GM23338 (cell line): ENCODE measurements at regions not wholly inside any gene's neighbourhood (a gene's known extent, or its start where the extent isn't known, plus 50 kb on each side); places are given as distances from the start of the nearest gene placed in this dataset.

Source experiments
- CREB1 ChIP-seq: fragments of 250-450 bp; sonication (Bioruptor Pico); IDR thresholded peaks from 2 replicates; pipeline ENCODE4 v1.5.0; 2020; ENCODE audit warnings: low read depth, mild to moderate bottlenecking, moderate library complexity
- CTCF ChIP-seq, 2 experiments: fragments of 200-600 bp in 1 of 2; sonication (generic) in 1 of 2; conservative IDR thresholded peaks; 2 replicates each; pipeline versions ENCODE4 v1.5.1 to v1.6.1; 2016 to 2017; ENCODE audit warnings: antibody characterized with exemption in 2 of 2, low read depth in 2 of 2, mild to moderate bottlenecking in 2 of 2, moderate library complexity in 1 of 2
- ETS1 ChIP-seq: IDR thresholded peaks from 2 replicates; pipeline ENCODE4 v1.6.1; 2016; ENCODE audit warnings: antibody characterized with exemption
- EZH2 ChIP-seq: fragments of 200-600 bp; sonication (generic); IDR thresholded peaks from one replicate; pipeline ENCODE4 v1.8.0; 2017; ENCODE audit warnings: antibody characterized with exemption, mild to moderate bottlenecking, low read depth; ENCODE audit not compliant: unreplicated experiment
- EZH2phosphoT487 ChIP-seq: fragments of 200-600 bp; sonication (generic); IDR thresholded peaks from one replicate; pipeline ENCODE4 v1.8.1; 2018; ENCODE audit warnings: antibody characterized with exemption; ENCODE audit not compliant: unreplicated experiment
- JUNB ChIP-seq: IDR thresholded peaks from one replicate; pipeline ENCODE4 v1.6.1; 2016; ENCODE audit warnings: antibody characterized with exemption; ENCODE audit not compliant: unreplicated experiment
- NANOG ChIP-seq: IDR thresholded peaks from 2 replicates; pipeline ENCODE4 v1.6.1; 2016; ENCODE audit warnings: antibody characterized with exemption, borderline replicate concordance
- POLR2AphosphoS5 ChIP-seq: IDR thresholded peaks from 2 replicates; pipeline ENCODE4 v1.6.1; 2016; ENCODE audit warnings: antibody characterized with exemption, low read depth
- REST ChIP-seq: IDR thresholded peaks from one replicate; pipeline ENCODE4 v1.6.1; 2018; ENCODE audit warnings: antibody characterized with exemption; ENCODE audit not compliant: unreplicated experiment
- STAT1 ChIP-seq: IDR thresholded peaks from one replicate; pipeline ENCODE4 v1.6.1; 2016; ENCODE audit warnings: antibody characterized with exemption; ENCODE audit not compliant: unreplicated experiment
- ZNF114 ChIP-seq: fragments of 250-450 bp; sonication (Bioruptor Pico); IDR thresholded peaks from 2 replicates; pipeline ENCODE4 v1.5.0; 2020; ENCODE audit warnings: mild to moderate bottlenecking, moderate library complexity
- ZNF331 ChIP-seq: fragments of 250-450 bp; sonication (Bioruptor Pico); IDR thresholded peaks from 2 replicates; pipeline ENCODE4 v1.5.0; 2020; ENCODE audit warnings: low read depth, mild to moderate bottlenecking, moderate library complexity
- TF ChIP-seq, protein P1 (sequence below): fragments of 250-450 bp; sonication (Bioruptor Pico); IDR thresholded peaks from 2 replicates; pipeline ENCODE4 v1.5.0; 2020; ENCODE audit warnings: mild to moderate bottlenecking, moderate library complexity

DNA sequence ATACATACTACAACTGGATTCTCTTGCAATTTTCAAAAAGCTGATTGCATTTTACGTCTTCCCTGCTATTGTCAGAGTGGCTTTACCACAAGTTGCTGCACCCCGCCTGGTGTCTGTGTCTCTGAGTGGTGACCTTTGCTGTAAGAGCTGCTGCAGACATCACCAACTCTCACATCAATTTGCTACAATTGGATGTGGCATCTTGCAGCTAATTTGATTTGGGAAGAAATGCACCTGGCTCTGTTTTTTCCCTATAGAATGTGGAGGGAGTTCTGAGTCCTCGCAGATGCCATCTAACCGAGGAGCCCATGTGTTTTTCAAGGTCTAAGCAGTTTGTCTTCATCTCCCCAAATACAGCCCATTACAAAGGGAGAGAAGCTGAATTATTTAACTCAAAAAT, 73.8 kb upstream of the PHOX2B start:
- TF ChIP-seq POLR2AphosphoS5 (no peak), CTCF (conservative IDR thresholded peaks at IDR 0.05; ENCODE audit: low read depth in 2 of 2) (no peak), EZH2 (no peak), EZH2phosphoT487 (no peak), REST (no peak), JUNB (no peak), CREB1 (CRISPR knock-in tag) (no peak), NANOG (no peak), STAT1 (no peak), ZNF331 (no peak), ZNF114 (CRISPR knock-in tag) (no peak), ETS1 (no peak)
- TF ChIP-seq, protein P1, sequence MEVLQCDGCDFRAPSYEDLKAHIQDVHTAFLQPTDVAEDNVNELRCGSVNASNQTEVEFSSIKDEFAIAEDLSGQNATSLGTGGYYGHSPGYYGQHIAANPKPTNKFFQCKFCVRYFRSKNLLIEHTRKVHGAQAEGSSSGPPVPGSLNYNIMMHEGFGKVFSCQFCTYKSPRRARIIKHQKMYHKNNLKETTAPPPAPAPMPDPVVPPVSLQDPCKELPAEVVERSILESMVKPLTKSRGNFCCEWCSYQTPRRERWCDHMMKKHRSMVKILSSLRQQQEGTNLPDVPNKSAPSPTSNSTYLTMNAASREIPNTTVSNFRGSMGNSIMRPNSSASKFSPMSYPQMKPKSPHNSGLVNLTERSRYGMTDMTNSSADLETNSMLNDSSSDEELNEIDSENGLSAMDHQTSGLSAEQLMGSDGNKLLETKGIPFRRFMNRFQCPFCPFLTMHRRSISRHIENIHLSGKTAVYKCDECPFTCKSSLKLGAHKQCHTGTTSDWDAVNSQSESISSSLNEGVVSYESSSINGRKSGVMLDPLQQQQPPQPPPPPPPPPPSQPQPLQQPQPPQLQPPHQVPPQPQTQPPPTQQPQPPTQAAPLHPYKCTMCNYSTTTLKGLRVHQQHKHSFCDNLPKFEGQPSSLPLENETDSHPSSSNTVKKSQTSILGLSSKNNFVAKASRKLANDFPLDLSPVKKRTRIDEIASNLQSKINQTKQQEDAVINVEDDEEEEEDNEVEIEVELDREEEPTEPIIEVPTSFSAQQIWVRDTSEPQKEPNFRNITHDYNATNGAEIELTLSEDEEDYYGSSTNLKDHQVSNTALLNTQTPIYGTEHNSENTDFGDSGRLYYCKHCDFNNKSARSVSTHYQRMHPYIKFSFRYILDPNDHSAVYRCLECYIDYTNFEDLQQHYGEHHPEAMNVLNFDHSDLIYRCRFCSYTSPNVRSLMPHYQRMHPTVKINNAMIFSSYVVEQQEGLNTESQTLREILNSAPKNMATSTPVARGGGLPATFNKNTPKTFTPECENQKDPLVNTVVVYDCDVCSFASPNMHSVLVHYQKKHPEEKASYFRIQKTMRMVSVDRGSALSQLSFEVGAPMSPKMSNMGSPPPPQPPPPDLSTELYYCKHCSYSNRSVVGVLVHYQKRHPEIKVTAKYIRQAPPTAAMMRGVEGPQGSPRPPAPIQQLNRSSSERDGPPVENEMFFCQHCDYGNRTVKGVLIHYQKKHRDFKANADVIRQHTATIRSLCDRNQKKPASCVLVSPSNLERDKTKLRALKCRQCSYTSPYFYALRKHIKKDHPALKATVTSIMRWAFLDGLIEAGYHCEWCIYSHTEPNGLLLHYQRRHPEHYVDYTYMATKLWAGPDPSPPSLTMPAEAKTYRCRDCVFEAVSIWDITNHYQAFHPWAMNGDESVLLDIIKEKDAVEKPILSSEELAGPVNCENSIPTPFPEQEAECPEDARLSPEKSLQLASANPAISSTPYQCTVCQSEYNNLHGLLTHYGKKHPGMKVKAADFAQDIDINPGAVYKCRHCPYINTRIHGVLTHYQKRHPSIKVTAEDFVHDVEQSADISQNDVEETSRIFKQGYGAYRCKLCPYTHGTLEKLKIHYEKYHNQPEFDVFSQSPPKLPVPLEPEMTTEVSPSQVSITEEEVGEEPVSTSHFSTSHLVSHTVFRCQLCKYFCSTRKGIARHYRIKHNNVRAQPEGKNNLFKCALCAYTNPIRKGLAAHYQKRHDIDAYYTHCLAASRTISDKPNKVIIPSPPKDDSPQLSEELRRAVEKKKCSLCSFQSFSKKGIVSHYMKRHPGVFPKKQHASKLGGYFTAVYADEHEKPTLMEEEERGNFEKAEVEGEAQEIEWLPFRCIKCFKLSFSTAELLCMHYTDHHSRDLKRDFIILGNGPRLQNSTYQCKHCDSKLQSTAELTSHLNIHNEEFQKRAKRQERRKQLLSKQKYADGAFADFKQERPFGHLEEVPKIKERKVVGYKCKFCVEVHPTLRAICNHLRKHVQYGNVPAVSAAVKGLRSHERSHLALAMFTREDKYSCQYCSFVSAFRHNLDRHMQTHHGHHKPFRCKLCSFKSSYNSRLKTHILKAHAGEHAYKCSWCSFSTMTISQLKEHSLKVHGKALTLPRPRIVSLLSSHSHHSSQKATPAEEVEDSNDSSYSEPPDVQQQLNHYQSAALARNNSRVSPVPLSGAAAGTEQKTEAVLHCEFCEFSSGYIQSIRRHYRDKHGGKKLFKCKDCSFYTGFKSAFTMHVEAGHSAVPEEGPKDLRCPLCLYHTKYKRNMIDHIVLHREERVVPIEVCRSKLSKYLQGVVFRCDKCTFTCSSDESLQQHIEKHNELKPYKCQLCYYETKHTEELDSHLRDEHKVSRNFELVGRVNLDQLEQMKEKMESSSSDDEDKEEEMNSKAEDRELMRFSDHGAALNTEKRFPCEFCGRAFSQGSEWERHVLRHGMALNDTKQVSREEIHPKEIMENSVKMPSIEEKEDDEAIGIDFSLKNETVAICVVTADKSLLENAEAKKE (CRISPR knock-in tag), result no peak
